Stomach (tissue), 4 donors: ENCODE measurements at regions not wholly inside any gene's neighbourhood (a gene's known extent, or its start where the extent isn't known, plus 50 kb on each side); places are given as distances from the start of the nearest gene placed in this dataset.

Source experiments
- POLR2A ChIP-seq, 4 donors: fragments of 450-650 bp; IDR thresholded peaks; one replicate each; pipeline ENCODE4 v1.6.1; 2016; ENCODE audit warnings: antibody characterized with exemption in 4 of 4, control low read depth in 2 of 4, mild to moderate bottlenecking in 1 of 4, moderate library complexity in 1 of 4
- POLR2AphosphoS5 ChIP-seq, 3 donors: sonication (generic); formaldehyde crosslinking; IDR thresholded peaks; one replicate each; pipeline ENCODE4 v1.6.1; 2016; ENCODE audit warnings: antibody characterized with exemption in 3 of 3
- TF ChIP-seq, protein P1 (sequence below), 7 experiments: fragments of 450-650 bp in 4 of 7; fragments of 200-600 bp in 3 of 7; sonication (generic) in 3 of 7; IDR thresholded peaks; one replicate each; pipeline ENCODE4 v1.5.1; 2016 to 2019; ENCODE audit warnings: antibody characterized with exemption in 7 of 7, control low read depth in 2 of 7, mild to moderate bottlenecking in 1 of 7

GRCh38 chr1:220370041-220370700 lies 97.9 kb upstream of the RAB3GAP2 start:
- TF ChIP-seq POLR2AphosphoS5 (IDR thresholded peaks at IDR 0.05) (no peak), POLR2A (IDR thresholded peaks at IDR 0.05) (no peak)
- TF ChIP-seq, protein P1, sequence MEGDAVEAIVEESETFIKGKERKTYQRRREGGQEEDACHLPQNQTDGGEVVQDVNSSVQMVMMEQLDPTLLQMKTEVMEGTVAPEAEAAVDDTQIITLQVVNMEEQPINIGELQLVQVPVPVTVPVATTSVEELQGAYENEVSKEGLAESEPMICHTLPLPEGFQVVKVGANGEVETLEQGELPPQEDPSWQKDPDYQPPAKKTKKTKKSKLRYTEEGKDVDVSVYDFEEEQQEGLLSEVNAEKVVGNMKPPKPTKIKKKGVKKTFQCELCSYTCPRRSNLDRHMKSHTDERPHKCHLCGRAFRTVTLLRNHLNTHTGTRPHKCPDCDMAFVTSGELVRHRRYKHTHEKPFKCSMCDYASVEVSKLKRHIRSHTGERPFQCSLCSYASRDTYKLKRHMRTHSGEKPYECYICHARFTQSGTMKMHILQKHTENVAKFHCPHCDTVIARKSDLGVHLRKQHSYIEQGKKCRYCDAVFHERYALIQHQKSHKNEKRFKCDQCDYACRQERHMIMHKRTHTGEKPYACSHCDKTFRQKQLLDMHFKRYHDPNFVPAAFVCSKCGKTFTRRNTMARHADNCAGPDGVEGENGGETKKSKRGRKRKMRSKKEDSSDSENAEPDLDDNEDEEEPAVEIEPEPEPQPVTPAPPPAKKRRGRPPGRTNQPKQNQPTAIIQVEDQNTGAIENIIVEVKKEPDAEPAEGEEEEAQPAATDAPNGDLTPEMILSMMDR (IDR thresholded peaks at IDR 0.05) = no peak
